ENCODE measurements at regions not wholly inside any gene's neighbourhood (a gene's known extent, or its start where the extent isn't known, plus 50 kb on each side); places are given as distances from the start of the nearest gene placed in this dataset.

- DNase-seq (ENCODE audit: extremely low read depth, low read depth): no peak
- TF ChIP-seq CTCF (IDR thresholded peaks at IDR 0.05; ENCODE audit: low read depth, low read length): no peak
Measured at GRCh38 chr3:67227030-67227429, 228.9 kb downstream of the KBTBD8 start.

GRCh38 chr3:67228136-67228535 lies 230.0 kb downstream of the KBTBD8 start:
- DNase-seq (ENCODE audit: extremely low read depth, low read depth): no peak
- TF ChIP-seq CTCF (IDR thresholded peaks at IDR 0.05; ENCODE audit: low read depth, low read length): no peak

GRCh38 chr3:67232642-67233041 lies 234.5 kb downstream of the KBTBD8 start:
- DNase-seq (ENCODE audit: extremely low read depth, low read depth): no peak
- TF ChIP-seq CTCF (IDR thresholded peaks at IDR 0.05; ENCODE audit: low read depth, low read length): no peak

- no peak for DNase-seq (ENCODE audit: extremely low read depth, low read depth)
- TF ChIP-seq CTCF (IDR thresholded peaks at IDR 0.05; ENCODE audit: low read depth, low read length): no peak
Measured at GRCh38 chr3:67239353-67239752, 241.2 kb downstream of the KBTBD8 start.

GRCh38 chr3:67241084-67241483 lies 243.0 kb downstream of the KBTBD8 start:
- DNase-seq (ENCODE audit: extremely low read depth, low read depth): no peak
- no peak for TF ChIP-seq CTCF (IDR thresholded peaks at IDR 0.05; ENCODE audit: low read depth, low read length)

GRCh38 chr3:67244130-67244529 lies 246.0 kb downstream of the KBTBD8 start:
- DNase-seq (ENCODE audit: extremely low read depth, low read depth): no peak
- no peak for TF ChIP-seq CTCF (IDR thresholded peaks at IDR 0.05; ENCODE audit: low read depth, low read length)

GRCh38 chr3:67245545-67245944 lies 247.4 kb downstream of the KBTBD8 start:
- DNase-seq (ENCODE audit: extremely low read depth, low read depth): no peak
- TF ChIP-seq CTCF (IDR thresholded peaks at IDR 0.05; ENCODE audit: low read depth, low read length): no peak
